Testis (tissue), 2 donors: ENCODE measurements at regions not wholly inside any gene's neighbourhood (a gene's known extent, or its start where the extent isn't known, plus 50 kb on each side); places are given as distances from the start of the nearest gene placed in this dataset.

Experiments
- DNase-seq: peaks from one replicate; pipeline ENCODE4 v3.0.0-alpha.2; 2019
- H3K27ac ChIP-seq, 2 donors: fragments of 200-600 bp; sonication (generic); one replicate each; pipeline ENCODE4 v1.5.1; 2019
- H3K27me3 ChIP-seq: fragments of 200-600 bp; sonication (generic); one replicate; pipeline ENCODE4 v1.5.1; 2019
- H3K36me3 ChIP-seq: fragments of 200-600 bp; sonication (generic); one replicate; pipeline ENCODE4 v1.5.1; 2017; ENCODE audit warnings: low read depth; ENCODE audit errors: missing control alignments
- H3K4me1 ChIP-seq: fragments of 200-600 bp; sonication (generic); one replicate; pipeline ENCODE4 v1.5.1; 2019
- H3K4me3 ChIP-seq, 2 donors: fragments of 200-600 bp; sonication (generic); one replicate each; pipeline ENCODE4 v1.5.1; 2017 to 2019
- H3K9me3 ChIP-seq: fragments of 200-600 bp; sonication (generic); one replicate; pipeline ENCODE4 v1.5.1; 2017
- POLR2A ChIP-seq: fragments of 450-650 bp; IDR thresholded peaks from one replicate; pipeline ENCODE4 v1.6.1; 2017; ENCODE audit warnings: antibody characterized with exemption, mild to moderate bottlenecking, moderate library complexity
- WGBS, 2 donors: methylation state at CpG; one replicate each; pipeline ENCODE4 v1.1.5; 2018; 5-methylcytosine and 5-hydroxymethylcytosine counted together
- intact Hi-C: fragments of 100-400 bp; cut with DNase I; formaldehyde crosslinking; loops from one replicate; pipeline ENCODE4 v1.15.1; 2023; ENCODE audit warnings: low total_unique reads
- TF ChIP-seq, protein P1 (sequence below), 3 experiments: fragments of 450-650 bp in 2 of 3; fragments of 200-600 bp in 1 of 3; sonication (generic) in 1 of 3; IDR thresholded peaks; one replicate each; pipeline ENCODE4 v1.5.1; 2016 to 2019; ENCODE audit warnings: antibody characterized with exemption in 3 of 3, mild to moderate bottlenecking in 2 of 3, moderate library complexity in 1 of 3

DNA sequence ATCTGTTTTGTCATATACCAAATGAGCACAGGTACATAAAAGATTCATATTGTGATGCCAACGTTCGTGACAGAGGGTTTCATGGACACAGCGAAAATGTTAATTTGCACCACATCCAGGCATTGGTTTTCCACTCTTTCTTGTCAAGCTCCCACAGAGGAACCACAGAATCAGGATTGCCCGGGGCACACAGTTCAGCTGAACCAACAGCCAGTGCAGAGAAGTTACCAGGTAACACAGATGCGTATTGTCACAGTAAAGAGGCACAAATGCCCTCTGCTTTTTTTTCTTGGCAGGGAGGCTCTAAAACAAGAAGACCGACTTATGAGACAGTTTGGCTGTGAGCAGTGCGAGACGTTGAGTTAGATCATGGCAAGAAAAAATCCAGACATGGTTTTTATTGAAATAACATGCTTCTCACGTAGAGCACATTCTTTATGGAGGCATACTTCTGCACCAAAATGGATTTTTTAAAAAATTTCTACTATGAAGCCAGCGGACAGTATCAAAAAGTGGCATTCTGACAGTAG lies 331.1 kb upstream of the KIAA1217 start:
- no peak overlapping the region for H3K27ac ChIP-seq
- intact Hi-C loops = no loop called here
- TF ChIP-seq POLR2A = no peak
- TF ChIP-seq, protein P1, sequence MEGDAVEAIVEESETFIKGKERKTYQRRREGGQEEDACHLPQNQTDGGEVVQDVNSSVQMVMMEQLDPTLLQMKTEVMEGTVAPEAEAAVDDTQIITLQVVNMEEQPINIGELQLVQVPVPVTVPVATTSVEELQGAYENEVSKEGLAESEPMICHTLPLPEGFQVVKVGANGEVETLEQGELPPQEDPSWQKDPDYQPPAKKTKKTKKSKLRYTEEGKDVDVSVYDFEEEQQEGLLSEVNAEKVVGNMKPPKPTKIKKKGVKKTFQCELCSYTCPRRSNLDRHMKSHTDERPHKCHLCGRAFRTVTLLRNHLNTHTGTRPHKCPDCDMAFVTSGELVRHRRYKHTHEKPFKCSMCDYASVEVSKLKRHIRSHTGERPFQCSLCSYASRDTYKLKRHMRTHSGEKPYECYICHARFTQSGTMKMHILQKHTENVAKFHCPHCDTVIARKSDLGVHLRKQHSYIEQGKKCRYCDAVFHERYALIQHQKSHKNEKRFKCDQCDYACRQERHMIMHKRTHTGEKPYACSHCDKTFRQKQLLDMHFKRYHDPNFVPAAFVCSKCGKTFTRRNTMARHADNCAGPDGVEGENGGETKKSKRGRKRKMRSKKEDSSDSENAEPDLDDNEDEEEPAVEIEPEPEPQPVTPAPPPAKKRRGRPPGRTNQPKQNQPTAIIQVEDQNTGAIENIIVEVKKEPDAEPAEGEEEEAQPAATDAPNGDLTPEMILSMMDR (IDR thresholded peaks at IDR 0.05) = no peak
- no peaks in the 10 kb centered on the region for H3K4me1 ChIP-seq
- H3K4me3 ChIP-seq = no peak overlapping the region
- no peak for DNase-seq
- H3K36me3 ChIP-seq = no peaks in the 10 kb centered on the region
- H3K9me3 ChIP-seq = no peaks in the 10 kb centered on the region
- WGBS, 2 donors = 87% methylated on average over 10 of the region's 10 CpGs
- H3K27me3 ChIP-seq = no peaks in the 10 kb centered on the region

DNA sequence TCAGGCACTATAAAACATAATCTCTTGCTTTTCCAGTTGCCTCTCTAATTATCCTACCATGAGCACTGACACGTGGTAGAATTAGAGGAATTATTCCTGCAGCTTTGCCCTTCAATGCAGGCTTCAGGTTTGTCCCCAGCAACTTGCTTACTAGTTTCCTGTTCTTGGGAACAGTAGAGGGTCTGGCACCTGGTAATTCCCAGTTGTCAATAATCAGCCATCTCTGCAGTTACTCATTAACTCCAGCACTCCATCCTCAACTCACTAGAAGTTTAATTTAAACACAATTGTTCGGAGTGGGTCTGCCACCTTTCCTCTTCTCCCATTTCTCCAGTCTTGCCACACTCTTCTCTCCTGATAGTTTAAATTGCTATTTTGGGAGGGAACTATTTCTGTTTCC lies 324.3 kb upstream of the KIAA1217 start:
- no peaks in the 10 kb centered on the region for H3K9me3 ChIP-seq
- intact Hi-C loops = no loop called here
- WGBS, 2 donors = 73 to 77% methylated on average over 2 of the region's 2 CpGs
- H3K27ac ChIP-seq = no peak overlapping the region
- H3K4me3 ChIP-seq = no peak overlapping the region
- no peak for TF ChIP-seq POLR2A
- TF ChIP-seq, protein P1 (IDR thresholded peaks at IDR 0.05) = no peak
- H3K27me3 ChIP-seq = no peaks in the 10 kb centered on the region
- no peak for DNase-seq
- no peaks in the 10 kb centered on the region for H3K4me1 ChIP-seq
- no peaks in the 10 kb centered on the region for H3K36me3 ChIP-seq

DNA sequence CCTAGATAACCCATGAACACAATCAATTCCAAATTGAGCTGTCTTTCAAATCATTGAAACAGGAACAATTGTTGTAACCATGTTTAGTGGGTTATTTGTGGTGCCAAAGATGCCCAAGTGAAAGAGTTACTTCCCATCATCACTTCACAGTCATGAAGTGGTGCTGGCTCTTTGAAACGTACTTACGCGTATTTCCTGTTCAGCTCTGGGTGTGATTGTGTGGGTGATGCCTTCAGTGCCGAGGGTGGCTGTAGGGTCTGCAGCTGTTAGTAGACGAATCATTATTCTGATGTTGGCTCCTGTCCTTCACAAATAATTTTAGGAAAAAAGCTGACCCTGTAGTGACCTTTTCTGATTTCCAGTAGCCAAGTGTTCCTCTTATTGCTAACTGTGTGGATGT lies 323.1 kb upstream of the KIAA1217 start:
- Histone ChIP-seq H3K9me3 (no peaks in the 10 kb centered on the region), H3K36me3 (no peaks in the 10 kb centered on the region), H3K27ac (no peak overlapping the region), H3K4me1 (no peaks in the 10 kb centered on the region), H3K27me3 (no peaks in the 10 kb centered on the region), H3K4me3 (no peak overlapping the region)
- WGBS, 2 donors = 69 to 82% methylated on average over 5 of the region's 5 CpGs
- intact Hi-C loops = no loop called here
- TF ChIP-seq, protein P1 (IDR thresholded peaks at IDR 0.05) = no peak
- TF ChIP-seq POLR2A = no peak
- DNase-seq = no peak

DNA sequence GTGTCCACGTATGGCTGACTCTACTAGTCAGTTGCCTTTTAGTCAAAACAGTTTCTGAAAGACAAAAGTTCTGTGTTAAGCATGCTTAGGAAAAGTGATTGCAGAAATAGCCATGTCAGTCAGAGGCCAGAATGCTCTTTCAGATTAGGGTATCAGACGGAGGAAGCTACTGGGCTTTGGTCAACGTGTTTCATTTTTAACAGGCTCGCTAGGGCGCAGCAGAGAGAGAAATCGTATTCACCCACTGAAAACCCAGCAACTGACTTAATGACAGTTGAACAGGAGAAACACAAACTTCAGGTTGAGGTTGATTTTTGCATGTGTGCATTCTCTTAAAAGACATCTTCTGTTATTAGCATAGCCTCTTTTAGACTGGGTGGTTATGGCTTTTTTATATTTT lies 322.6 kb upstream of the KIAA1217 start:
- Histone ChIP-seq H3K4me3 (no peak overlapping the region), H3K27ac (no peak overlapping the region), H3K27me3 (no peaks in the 10 kb centered on the region), H3K9me3 (no peaks in the 10 kb centered on the region), H3K4me1 (no peaks in the 10 kb centered on the region), H3K36me3 (no peaks in the 10 kb centered on the region)
- 52 to 56% methylated on average over 6 of the region's 6 CpGs for whole genome bisulfite sequencing, 2 donors
- intact Hi-C loops = no loop called here
- peak; percentile 15 for DNase-seq
- no peak for TF ChIP-seq POLR2A
- TF ChIP-seq, protein P1 (IDR thresholded peaks at IDR 0.05) = no peak

DNA sequence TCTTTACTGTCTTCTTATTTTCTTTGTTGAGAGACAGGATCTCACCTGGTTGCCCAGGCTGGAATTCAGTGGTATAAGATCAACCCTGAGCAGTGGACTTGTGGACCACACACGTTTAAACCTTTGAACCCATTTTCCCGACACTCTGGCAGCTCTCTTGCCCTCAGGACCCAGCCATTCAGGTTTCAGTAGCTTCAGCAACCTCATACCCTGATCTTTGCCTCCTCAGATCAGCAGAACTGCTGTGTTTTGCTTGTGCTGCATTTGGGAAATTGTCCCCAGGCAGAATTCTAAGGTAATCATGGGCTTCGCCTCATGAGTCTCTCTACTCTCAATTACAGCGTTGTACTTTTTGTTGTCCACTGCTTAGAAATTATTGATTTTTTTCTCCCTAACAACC lies 317.6 kb upstream of the KIAA1217 start:
- H3K27me3 ChIP-seq = no peaks in the 10 kb centered on the region
- no peaks in the 10 kb centered on the region for H3K9me3 ChIP-seq
- 84 to 85% methylated on average over 4 of the region's 4 CpGs for WGBS, 2 donors
- no peak overlapping the region for H3K4me3 ChIP-seq
- intact Hi-C loops = no loop called here
- no peak for TF ChIP-seq POLR2A
- TF ChIP-seq, protein P1 (IDR thresholded peaks at IDR 0.05) = no peak
- H3K4me1 ChIP-seq = no peaks in the 10 kb centered on the region
- DNase-seq = no peak
- H3K27ac ChIP-seq = no peak overlapping the region
- no peaks in the 10 kb centered on the region for H3K36me3 ChIP-seq
